GM12872 (cell line): ENCODE measurements at regions not wholly inside any gene's neighbourhood (a gene's known extent, or its start where the extent isn't known, plus 50 kb on each side); places are given as distances from the start of the nearest gene placed in this dataset.

Source experiments
- CTCF ChIP-seq: IDR thresholded peaks from 3 replicates; pipeline ENCODE4 v1.5.1; 2011; ENCODE audit warnings: low read depth, mild to moderate bottlenecking, low read length, moderate library complexity; ENCODE audit not compliant: insufficient read depth

GRCh38 chr3:34200576-34200975 is 402.1 kb downstream of the PDCD6IP start:
- TF ChIP-seq CTCF, result no peak

GRCh38 chr3:34202975-34203374 is 404.5 kb downstream of the PDCD6IP start:
- TF ChIP-seq CTCF, result no peak

- TF ChIP-seq CTCF, result no peak
Measured at GRCh38 chr3:34203386-34203785, 405.0 kb downstream of the PDCD6IP start.

- TF ChIP-seq CTCF, result no peak
Measured at GRCh38 chr3:34207002-34207401, 408.6 kb downstream of the PDCD6IP start.

- no peak for TF ChIP-seq CTCF
Measured at GRCh38 chr3:34207806-34208205, 409.4 kb downstream of the PDCD6IP start.

GRCh38 chr3:34212175-34212574 is 413.7 kb downstream of the PDCD6IP start:
- no peak for TF ChIP-seq CTCF

- TF ChIP-seq CTCF, result no peak
Measured at GRCh38 chr3:34212656-34213055, 414.2 kb downstream of the PDCD6IP start.

- TF ChIP-seq CTCF, result no peak
Measured at GRCh38 chr3:34213478-34213877, 415.0 kb downstream of the PDCD6IP start.
